GM19023 (cell line): ENCODE measurements at regions not wholly inside any gene's neighbourhood (a gene's known extent, or its start where the extent isn't known, plus 50 kb on each side); places are given as distances from the start of the nearest gene placed in this dataset.
"Not testable (repeated sequence)": the region's sequence is repeated elsewhere in the genome, so short reads cannot be mapped to it uniquely, and the experiment has no call there.

ENCODE experiments used
- ATAC-seq: cut with Tn5 transposase; IDR thresholded peaks from one replicate; pipeline ENCODE4 v1.9.1; 2021; ENCODE audit warnings: mild to moderate bottlenecking, moderate library complexity; ENCODE audit not compliant: unreplicated experiment

DNA sequence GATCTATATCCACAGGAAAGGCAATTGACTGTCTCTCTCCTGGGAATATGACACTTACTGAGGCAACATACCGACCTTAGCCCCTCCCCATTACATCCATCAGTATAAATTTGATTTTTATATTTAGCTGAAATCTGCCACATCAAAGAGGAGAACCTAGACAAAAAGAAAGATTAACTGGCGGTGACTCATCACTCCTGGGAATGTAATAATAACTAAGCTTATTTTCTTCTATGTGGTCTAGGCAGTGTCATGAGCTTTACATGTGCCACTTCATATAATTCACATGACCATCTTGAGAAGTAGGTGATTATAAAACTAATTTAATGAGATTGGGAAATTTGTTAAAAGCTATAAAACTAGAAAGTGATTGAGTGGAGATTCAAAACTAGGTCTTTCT lies 520.0 kb upstream of the HS3ST5 start:
- no peak for ATAC-seq

GRCh38 chr6:114862064-114862463 lies 519.2 kb upstream of the HS3ST5 start:
- no peak for ATAC-seq

DNA sequence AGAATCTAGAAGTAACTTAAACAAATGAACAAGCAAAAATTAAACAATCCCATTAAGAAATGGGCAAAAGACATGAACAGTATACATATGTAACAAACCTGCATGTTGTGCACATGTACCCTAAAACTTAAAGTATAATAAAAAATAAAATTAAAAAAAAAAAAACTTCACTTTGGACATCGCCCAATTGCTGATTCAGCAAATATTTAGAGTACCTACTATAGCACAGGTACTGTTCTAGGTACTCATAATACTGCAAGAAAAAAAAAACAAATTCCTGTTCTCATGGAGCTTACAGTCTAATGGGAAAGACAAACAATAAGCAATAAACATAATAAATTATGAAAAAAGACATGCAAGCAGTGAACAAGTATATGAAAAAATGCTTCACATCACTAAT lies 501.5 kb upstream of the HS3ST5 start:
- no peak for ATAC-seq

- no peak for ATAC-seq
These were observed 496.2 kb upstream of the HS3ST5 start for GRCh38 chr6:114839019-114839418.

DNA sequence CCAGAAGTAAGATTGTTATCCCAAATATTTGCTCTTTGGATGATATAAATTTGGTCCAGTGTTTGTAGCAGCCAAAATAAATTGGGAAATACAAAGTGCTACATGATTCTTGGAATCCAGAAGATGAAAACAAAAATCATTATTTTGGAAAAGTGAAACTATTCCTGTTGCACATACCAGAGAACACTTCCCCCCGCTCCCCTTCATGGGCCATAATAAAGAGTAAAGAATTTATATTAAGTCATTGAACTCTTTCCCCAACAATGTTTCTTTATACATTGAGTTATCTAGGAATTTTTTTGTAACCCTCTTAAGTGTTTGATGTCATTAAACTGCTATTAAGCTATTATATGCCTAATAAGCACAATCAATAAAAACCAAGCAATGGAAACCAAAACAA lies 490.4 kb upstream of the HS3ST5 start:
- ATAC-seq, result no peak

DNA sequence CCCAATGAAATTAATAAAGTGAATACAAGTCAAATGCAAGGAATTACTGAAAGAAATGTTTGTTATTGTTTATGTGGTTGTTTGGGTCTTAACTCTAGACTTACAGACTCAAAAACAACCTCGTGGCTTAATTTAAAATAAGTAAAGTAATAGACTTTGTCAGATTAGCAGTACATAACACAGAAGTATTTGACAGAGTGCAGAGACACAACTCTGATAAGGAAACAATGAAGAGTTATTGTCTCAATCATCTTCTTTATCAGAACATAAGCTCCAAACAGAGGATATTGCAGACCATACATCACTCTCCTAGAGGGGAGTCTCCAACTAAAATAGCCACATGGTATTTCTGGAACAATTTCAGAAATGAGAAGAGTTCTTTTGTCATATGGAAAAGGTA lies 487.7 kb upstream of the HS3ST5 start:
- no peak for ATAC-seq

DNA sequence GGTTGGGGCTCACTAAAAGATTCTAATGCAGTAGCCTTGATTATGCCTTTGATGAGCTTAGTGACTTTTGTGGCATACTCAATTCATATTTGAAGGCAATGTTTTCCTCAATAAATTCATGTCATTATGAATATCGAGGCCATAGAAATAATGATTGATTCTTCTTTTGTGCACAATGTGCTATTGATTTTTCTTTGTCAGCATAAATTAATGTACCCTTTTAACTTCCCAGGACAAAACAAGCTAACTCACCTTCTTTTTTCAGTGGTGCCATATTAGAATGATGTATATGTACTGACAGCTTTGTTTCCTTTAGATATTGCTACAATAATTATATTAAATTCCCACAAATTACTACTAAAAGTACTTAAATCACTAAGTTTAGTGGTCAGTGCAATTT lies 484.3 kb upstream of the HS3ST5 start:
- no peak for ATAC-seq

- ATAC-seq, result no peak
These were observed 481.6 kb upstream of the HS3ST5 start for GRCh38 chr6:114824409-114824808.

- no peak for ATAC-seq
These were observed 473.9 kb upstream of the HS3ST5 start for GRCh38 chr6:114816678-114817077.

DNA sequence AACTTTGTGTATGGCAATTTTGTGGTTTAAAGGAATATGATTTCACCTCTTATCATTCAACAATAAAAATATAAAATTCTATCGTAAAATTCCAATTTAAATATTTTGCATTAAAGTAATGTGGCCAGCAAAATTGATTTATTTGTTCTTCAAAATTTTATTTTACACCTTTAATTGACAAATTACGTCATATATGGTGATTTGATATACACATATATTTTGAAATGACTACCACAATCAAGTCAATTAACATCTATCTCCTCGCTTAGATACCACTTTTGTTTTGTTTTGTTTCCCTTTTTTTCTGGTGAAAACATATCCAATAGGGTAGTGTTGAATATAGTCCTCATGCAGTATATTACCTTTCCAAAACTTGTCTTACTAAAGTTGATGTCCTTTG lies 467.6 kb upstream of the HS3ST5 start:
- ATAC-seq, result no peak

- not testable (repeated sequence) for ATAC-seq
These were observed 462.6 kb upstream of the HS3ST5 start for GRCh38 chr6:114805426-114805825.

DNA sequence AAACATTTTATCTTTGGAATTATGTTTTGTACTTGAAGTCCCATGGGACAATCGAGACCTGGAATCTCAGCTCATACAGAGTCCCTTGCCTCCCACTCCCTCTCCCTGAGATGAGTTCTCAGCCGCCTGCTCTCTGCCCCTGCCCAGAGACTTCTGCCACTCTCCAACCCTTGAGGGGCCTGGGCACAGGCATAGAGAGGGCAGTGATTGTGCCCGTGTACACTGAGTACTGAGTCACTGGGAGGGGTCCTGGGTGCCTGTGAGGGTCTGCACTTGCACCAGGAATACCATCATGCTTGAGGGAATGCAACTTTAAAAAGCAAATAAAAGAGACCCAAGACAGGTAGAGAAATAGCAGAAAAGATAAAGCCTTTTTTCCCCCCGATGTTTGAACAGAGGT lies 453.8 kb upstream of the HS3ST5 start:
- ATAC-seq, result no peak

- ATAC-seq, result no peak
These were observed 450.6 kb upstream of the HS3ST5 start for GRCh38 chr6:114793428-114793827.

DNA sequence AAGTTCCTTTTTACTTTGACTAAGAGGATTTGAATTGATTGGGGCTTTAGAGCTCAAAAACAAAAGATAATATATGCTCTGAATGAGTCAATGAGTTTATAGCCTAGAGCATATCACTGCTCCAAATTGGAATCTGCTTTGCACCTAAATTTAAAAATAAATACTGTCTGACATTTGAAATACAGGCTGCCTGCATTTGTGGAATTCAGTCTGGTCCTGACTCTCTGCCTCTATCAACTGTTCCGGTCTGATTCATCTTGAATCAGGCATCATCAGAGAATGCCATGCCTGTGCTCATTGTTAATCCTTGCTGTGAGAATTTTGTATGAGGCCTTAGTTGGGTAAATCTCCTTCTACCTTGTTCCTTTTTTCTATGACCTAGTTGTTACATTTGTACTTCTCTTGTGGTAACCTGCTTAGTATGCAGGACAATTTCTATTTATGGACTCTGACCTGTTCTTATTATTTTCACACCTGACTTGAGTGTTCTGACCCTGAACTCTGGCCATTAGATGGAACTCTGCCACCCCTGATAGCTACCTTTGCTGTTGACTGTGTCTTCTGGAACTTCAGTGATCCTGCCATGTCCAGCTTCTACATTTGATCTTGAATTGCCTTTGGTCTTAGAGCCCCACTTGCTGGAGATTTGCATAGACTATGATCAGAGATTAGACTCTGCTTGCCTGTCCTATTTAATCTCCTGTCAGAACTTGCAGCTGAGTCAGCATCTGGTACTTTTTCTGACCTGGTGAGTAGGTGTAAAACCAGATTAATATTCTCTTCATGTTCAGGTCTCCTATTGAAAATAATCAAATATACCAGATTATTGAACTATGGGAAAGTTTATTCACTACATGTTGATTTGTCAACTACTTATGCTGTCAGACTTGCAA lies 442.7 kb upstream of the HS3ST5 start:
- ATAC-seq, result no peak

GRCh38 chr6:114783783-114784182 lies 441.0 kb upstream of the HS3ST5 start:
- no peak for ATAC-seq

- no peak for ATAC-seq
These were observed 440.3 kb upstream of the HS3ST5 start for GRCh38 chr6:114783083-114783482.

DNA sequence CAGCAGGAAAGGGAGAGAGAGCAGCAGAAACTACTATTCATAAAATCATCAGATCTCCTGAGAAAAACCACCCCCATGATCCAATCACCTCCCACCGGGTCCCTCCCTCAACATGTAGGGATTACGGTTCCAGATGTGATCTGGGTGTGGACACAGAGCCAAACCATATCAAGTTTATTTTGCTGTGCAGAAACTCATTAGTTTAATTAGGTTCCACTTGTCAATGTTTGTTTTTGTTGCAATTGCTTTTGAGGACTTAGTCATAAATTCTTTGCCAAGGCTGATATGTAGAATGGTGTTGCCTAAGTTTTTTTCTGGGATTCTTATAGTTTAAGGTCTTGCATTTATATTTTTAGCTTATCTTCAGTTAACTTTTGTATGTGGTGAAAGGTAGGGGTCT lies 422.0 kb upstream of the HS3ST5 start:
- ATAC-seq, result no peak

DNA sequence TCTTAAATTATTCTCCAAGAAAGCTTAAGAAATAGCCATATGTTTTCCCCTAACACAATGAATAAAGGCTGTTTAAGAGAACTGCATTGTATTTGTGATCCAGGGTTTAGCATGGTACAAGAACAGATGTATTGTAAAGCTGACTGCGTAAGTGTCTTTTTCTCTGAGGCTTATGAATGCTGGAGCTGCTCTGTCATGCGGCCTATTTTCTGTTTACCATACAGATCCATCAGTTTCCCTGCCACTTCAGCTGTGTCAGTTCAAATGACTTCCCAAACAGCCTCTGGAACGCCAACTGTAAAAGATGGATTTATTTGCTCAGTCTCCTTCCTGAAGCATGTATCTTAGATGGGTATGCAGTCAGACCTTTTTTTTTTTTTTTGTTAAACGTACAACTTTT lies 419.3 kb upstream of the HS3ST5 start:
- no peak for ATAC-seq

DNA sequence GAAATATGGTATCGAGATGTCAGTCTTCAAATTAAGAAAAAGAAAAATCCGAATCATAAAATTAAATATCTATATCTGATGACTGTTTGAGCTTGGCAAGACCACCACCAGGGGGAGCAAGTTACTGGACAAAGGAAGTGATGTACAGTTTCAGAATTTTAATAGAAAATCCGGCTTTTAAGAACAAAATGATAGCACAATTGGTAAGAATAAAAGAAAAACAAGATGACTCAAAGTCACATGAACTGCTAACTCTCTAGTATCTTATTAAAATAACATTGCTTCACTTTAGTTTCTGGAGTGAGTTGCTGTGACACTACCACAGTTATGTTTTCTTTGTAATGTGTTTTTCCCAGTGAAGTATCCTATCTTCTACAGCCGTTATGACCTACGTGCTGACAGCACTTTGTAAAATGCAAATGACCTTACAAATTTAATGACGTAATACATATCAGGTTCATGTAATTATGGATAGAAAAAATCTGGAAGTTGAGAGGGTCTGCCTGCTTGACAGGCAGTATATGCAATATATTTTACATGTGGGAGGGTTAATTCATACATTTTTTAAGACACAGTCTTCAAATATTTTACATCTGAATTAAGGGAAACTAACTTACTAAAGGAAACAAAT lies 405.3 kb upstream of the HS3ST5 start:
- ATAC-seq, result no peak

DNA sequence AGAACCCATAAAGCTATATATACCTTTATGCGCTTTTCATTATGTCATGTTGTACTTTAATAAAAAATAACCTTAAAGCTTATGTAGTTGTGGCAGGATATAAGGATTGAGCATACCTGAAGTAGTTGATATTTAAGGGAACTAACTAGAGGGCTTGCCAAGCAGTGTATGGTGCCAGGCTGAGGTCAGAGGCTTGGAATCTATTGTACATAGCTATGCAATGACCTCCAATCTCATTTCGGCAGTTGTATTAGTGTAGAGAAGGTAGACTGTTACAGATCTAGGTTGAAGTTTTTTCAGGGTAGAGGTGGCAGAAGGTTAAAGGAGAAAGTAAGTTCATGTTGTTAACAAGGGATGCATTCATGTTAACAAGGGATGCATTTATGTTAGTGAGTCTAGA lies 397.7 kb upstream of the HS3ST5 start:
- no peak for ATAC-seq

GRCh38 chr6:114739656-114740055 lies 396.8 kb upstream of the HS3ST5 start:
- no peak for ATAC-seq

- no peak for ATAC-seq
These were observed 392.4 kb upstream of the HS3ST5 start for GRCh38 chr6:114735025-114735735.
